ENCODE measurements at regions not wholly inside any gene's neighbourhood (a gene's known extent, or its start where the extent isn't known, plus 50 kb on each side); places are given as distances from the start of the nearest gene placed in this dataset.

DNA sequence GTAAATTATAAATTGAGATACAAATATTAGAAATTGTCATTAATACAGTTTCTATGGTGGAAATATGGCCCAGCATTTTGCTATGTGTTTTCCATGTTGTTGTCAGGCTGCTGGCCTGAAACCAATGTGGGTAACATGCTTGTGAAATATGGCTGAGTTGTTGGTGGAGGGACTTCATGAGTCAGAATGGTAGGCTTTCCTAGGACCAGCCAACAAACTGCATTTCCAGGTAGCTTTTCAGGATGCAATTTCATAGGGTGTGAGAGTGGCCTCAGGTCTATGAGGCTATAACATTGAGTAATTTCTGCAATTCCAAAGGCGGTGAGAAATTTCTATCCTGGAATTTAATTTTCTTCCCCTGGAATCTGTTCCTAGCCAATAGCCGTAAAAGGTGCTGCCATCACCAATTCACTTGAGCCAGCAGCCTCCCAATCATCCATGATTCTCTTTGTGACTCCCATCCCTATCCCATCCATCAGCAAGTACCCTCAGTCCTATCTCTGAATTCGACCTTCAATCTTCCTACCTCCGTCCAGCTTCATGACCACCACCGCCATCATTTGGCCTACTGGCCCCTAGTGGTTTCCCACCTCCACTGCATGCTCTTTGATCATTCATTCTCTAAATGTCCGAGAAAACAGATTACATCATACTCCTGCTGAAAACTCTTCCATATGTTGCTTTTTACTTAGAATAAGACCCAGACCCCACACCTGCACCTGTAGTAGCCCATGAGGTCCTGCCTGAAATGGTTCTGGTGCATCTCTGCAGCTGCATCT lies 276.6 kb upstream of the CFAP20DC start:
- no peak for DNase-seq

GRCh38 chr3:59321881-59322540 lies 272.2 kb upstream of the CFAP20DC start:
- no peak for DNase-seq

- no peak for DNase-seq
These were observed 270.3 kb upstream of the CFAP20DC start for GRCh38 chr3:59320080-59320479.

DNA sequence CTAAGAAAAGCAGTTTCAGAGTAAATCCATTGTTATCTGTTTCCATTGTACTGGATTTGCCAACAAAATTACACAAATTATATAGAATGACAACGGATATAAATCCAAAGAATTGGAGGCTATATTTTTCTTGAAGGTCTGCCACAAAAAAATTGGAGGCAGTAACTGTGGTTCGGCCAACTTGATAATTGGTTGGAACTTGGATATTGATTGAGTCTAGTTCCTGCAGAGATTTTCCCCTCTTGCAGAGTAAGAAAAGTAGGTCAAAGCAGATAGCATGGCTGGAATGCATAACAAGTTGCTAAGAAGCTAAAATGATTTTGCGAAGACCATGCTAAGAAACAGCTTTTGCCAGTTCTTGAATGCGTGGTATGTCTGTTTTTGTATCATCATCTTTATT lies 269.6 kb upstream of the CFAP20DC start:
- DNase-seq = no peak

DNA sequence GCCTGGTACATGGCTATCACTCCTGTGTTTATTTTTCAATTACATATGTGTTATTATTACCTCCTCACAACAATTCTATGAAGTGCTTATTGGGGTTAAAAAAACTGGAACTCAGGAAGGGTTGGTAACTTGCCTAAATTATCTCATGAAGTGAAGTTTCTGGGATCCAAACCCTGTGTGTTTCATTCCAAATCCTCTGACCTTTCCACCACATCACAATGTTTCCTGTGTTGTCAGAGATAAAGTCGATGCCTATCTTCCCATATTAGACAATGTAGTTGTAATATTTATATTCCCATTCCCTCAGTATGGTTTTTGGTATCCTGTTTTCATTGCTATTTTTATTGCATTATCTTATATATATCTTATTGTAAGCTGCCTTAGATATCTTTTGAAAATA lies 269.1 kb upstream of the CFAP20DC start:
- DNase-seq = no peak

- no peak for DNase-seq
These were observed 267.6 kb upstream of the CFAP20DC start for GRCh38 chr3:59317386-59317785.

DNA sequence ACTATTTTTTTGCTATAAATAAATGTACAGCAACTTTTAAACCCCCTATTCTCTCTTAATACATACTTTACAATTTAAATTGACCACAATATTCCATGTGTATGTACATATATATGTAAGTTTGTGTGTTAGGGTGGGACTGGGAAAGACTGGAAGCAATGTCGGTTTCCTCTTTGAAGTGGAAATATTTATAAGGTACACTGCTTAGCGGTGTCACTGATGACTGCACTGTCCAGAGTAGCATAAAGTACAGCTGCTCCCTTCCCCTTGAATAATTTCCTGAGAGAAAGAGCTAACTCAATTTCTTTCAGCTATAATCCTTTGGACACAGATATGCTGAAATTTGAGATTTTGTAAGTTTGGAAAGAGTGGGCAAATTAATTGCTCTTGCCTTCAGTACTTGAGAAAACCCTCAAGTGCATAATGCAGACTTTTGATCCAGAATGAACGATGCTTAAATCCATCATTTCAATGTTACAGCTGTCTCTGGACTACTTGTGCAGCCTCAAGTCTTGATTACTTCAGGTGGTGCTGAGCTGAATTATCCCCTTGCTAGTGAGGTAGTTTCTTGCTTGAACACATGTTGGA lies 267.0 kb upstream of the CFAP20DC start:
- DNase-seq = no peak

DNA sequence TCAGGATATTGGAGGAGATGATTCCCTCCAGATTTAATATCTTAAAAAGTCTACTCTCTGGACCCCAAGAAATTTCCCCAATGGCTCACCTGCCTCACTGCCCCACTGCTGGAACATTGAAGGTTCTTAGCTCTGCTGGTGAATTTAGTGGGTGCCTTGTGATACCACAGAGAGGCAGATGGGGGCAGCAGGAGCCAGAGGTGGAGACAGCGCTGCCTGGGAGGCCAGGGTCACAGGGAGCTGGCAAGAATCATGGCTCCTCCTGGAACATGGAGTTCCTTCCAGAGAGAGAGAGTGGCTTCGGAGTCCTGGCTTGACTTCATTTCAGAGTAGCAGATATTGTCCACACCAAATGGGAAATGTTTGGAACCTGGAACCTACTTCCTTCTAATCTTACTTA lies 263.5 kb upstream of the CFAP20DC start:
- DNase-seq = peak; percentile 26

GRCh38 chr3:59311231-59311630 lies 261.4 kb upstream of the CFAP20DC start:
- no peak for DNase-seq

- DNase-seq = no peak
These were observed 260.9 kb upstream of the CFAP20DC start for GRCh38 chr3:59310736-59311135.

- DNase-seq = no peak
These were observed 258.9 kb upstream of the CFAP20DC start for GRCh38 chr3:59308684-59309083.

GRCh38 chr3:59308001-59308400 lies 258.2 kb upstream of the CFAP20DC start:
- no peak for DNase-seq

- no peak for DNase-seq
These were observed 256.6 kb upstream of the CFAP20DC start for GRCh38 chr3:59306436-59306835.

GRCh38 chr3:59304296-59304695 lies 254.5 kb upstream of the CFAP20DC start:
- DNase-seq = no peak

GRCh38 chr3:59303452-59303851 lies 253.6 kb upstream of the CFAP20DC start:
- no peak for DNase-seq

DNA sequence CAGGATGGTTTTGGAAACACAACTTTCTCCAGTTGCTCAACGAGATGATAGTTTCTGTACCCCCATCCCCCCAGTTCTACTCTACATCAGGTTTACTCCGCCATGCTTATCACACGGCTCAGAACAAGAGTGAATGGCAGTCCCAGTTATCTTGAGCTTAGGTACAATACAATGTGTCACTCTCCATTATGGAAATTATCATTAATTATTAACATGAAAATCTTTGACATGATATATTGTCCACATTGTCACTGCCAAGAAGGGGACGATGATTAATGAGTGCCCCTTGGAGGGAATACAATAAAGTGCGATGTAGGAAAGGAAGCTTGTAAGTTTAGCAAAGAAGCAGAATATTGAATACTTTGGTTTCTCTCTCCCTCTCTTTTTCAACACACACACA lies 252.6 kb upstream of the CFAP20DC start:
- no peak for DNase-seq

DNA sequence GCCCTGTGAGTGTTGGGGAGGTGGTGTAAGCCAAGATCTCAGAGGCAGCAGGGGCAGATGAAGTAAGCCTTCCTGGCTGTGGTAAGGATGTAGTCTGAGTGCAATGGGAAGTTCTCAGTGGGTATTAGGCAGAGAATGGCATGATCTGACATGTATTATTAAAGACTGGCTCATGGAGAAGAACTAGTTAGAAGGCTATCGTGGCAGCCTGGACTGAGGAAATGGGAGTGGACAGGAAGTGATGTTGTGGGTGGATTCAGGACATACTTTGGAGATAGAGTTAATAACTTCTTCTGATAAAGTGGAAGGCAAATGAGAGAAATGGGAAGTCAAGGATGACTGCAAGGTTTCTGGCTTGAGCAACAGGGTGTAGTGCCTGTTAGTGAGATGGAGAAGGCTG lies 250.9 kb upstream of the CFAP20DC start:
- no peak for DNase-seq

GRCh38 chr3:59299561-59299960 lies 249.7 kb upstream of the CFAP20DC start:
- no peak for DNase-seq

- DNase-seq = peak; percentile 61
These were observed 240.5 kb upstream of the CFAP20DC start for GRCh38 chr3:59290358-59290757.

DNA sequence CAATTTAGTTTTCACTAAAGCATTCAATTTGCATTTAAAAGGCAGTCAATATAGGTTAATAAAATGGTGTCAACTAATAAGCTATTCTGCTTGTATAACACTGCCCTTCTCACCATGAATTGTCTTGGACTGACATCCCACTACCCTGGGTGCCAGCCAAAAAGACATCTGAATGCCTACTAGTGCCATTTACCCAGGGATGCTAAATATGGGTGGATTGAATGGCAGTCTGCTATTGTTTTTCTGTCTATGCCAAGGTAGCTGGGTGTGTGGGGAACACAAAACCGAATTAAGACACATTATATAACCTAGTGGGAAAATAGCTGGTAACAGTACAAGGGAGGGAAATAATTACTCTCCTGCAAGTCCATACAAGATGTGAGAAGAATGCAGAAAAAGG lies 240.0 kb upstream of the CFAP20DC start:
- no peak for DNase-seq

DNA sequence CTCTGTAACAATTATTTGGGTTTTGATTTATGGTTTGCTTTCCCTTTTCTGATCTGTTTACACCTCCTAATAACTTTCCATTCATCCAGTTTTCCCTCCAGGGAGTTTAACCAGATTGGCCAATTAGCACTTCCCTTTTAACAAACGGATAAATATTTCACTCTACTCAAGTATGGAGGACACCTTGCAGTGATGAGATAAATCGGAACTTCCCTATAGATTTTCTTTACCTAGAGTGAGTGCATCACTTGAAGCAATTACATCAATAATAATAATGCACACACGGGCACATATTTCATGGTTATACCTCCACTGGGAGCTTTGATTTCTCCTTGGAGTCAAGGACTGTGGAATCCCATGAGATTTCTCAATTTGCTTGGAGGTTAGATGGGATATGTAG lies 239.1 kb upstream of the CFAP20DC start:
- DNase-seq = no peak

DNA sequence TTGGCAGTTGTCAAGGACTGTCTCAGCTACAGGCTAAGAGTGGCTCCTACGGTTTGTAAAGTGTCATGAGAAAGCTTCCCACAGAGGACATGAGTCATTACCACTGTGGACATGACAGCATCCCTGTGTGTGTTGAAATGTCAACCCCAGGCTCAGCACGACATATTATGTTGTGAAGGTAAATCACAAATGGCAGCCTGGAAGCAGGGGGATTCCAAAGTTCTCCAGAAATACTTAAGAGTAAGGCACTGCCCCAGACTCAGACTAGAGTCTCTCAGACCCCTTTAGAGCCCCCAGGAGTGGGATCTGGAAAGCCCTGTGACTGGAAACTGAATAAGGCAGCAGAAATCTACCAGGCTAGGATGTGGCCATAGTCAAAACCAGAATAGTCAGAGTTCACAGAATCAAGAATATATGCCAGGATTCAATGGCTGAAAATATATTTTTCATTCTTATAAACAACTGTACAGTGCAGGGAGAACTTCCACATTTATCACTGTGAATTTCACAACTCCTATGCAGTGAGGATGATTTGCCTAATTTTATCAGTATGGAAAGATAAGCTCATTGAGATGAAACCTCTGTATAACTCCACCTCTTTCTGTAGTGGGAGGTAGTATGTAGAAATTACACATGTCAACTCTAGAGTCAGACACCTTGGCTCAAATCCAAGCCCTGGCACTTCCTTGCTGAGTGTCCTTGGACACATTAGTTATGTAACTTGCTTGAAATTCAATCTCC lies 237.1 kb upstream of the CFAP20DC start:
- peak; percentile 66 for DNase-seq

- peak; percentile 27 for DNase-seq
These were observed 235.7 kb upstream of the CFAP20DC start for GRCh38 chr3:59285560-59285959.

GRCh38 chr3:59284926-59285325 lies 235.1 kb upstream of the CFAP20DC start:
- no peak for DNase-seq

Measured in fibroblast of skin of right biceps (primary cell).